Neural crest cell (in vitro differentiated cells): ENCODE measurements at regions not wholly inside any gene's neighbourhood (a gene's known extent, or its start where the extent isn't known, plus 50 kb on each side); places are given as distances from the start of the nearest gene placed in this dataset.

Source experiments
- DNase-seq: peaks from one replicate; pipeline ENCODE4 v3.0.0; 2021; ENCODE audit warnings: low read depth, mixed read lengths, low spot score
- H3K27ac Mint-ChIP-seq: one replicate; pipeline ENCODE4 v1.8.0; 2021; ENCODE audit warnings: mild to moderate bottlenecking, mixed read lengths; ENCODE audit not compliant: unreplicated experiment
- H3K27me3 Mint-ChIP-seq: 2 replicates; pipeline ENCODE4 v1.8.0; 2021; ENCODE audit warnings: low read depth, mild to moderate bottlenecking, mixed read lengths
- H3K36me3 Mint-ChIP-seq: 2 replicates; pipeline ENCODE4 v1.8.0; 2021; ENCODE audit warnings: low read depth, mild to moderate bottlenecking, mixed read lengths
- H3K4me1 Mint-ChIP-seq: 2 replicates; pipeline ENCODE4 v1.8.0; 2021; ENCODE audit warnings: mixed read lengths
- H3K4me3 Mint-ChIP-seq: one replicate; pipeline ENCODE4 v1.8.0; 2021; ENCODE audit warnings: mild to moderate bottlenecking, mixed read lengths
- H3K9me3 Mint-ChIP-seq: 2 replicates; pipeline ENCODE4 v1.8.0; 2021; ENCODE audit warnings: mixed read lengths
- CTCF ChIP-seq: fragments of 200-600 bp; sonication (generic); conservative IDR thresholded peaks from 2 replicates; pipeline ENCODE4 v1.5.0; 2021; ENCODE audit warnings: antibody characterized with exemption, mild to moderate bottlenecking

GRCh38 chr5:66246608-66247007, 102.5 kb downstream of the SREK1 start:
- Mint-ChIP-seq H3K9me3 (no peaks in the 10 kb centered on the region), H3K27ac (no peak overlapping the region), H3K36me3 (no peaks in the 10 kb centered on the region), H3K27me3 (no peaks in the 10 kb centered on the region), H3K4me1 (peaks cover 14% of the 10 kb centered on the region), H3K4me3 (no peak overlapping the region)
- TF ChIP-seq CTCF: no peak
- DNase-seq: no peak

- no peaks in the 10 kb centered on the region for H3K36me3 Mint-ChIP-seq
- no peak overlapping the region for H3K4me3 Mint-ChIP-seq
- H3K9me3 Mint-ChIP-seq: no peaks in the 10 kb centered on the region
- H3K4me1 Mint-ChIP-seq: peaks cover 6% of the 10 kb centered on the region
- no peak for DNase-seq
- TF ChIP-seq CTCF: no peak
- no peak overlapping the region for H3K27ac Mint-ChIP-seq
- H3K27me3 Mint-ChIP-seq: no peaks in the 10 kb centered on the region
Measured at GRCh38 chr5:66247176-66247960, 103.3 kb downstream of the SREK1 start.

GRCh38 chr5:66248874-66249273, 104.8 kb downstream of the SREK1 start:
- no peaks in the 10 kb centered on the region for H3K9me3 Mint-ChIP-seq
- H3K27ac Mint-ChIP-seq: no peak overlapping the region
- no peaks in the 10 kb centered on the region for H3K36me3 Mint-ChIP-seq
- no peak for TF ChIP-seq CTCF
- H3K27me3 Mint-ChIP-seq: no peaks in the 10 kb centered on the region
- no peak overlapping the region for H3K4me3 Mint-ChIP-seq
- H3K4me1 Mint-ChIP-seq: no peaks in the 10 kb centered on the region
- no peak for DNase-seq

GRCh38 chr5:66249920-66250319, 105.8 kb downstream of the SREK1 start:
- DNase-seq: no peak
- no peak overlapping the region for H3K27ac Mint-ChIP-seq
- H3K27me3 Mint-ChIP-seq: no peaks in the 10 kb centered on the region
- no peak overlapping the region for H3K4me3 Mint-ChIP-seq
- no peaks in the 10 kb centered on the region for H3K4me1 Mint-ChIP-seq
- peaks cover under 1% of the 10 kb centered on the region for H3K9me3 Mint-ChIP-seq
- TF ChIP-seq CTCF: no peak
- no peaks in the 10 kb centered on the region for H3K36me3 Mint-ChIP-seq

GRCh38 chr5:66252849-66253248, 108.7 kb downstream of the SREK1 start:
- Mint-ChIP-seq H3K9me3 (peaks cover 4% of the 10 kb centered on the region), H3K4me3 (no peak overlapping the region), H3K27ac (no peak overlapping the region), H3K27me3 (no peaks in the 10 kb centered on the region), H3K36me3 (no peaks in the 10 kb centered on the region), H3K4me1 (no peaks in the 10 kb centered on the region)
- no peak for TF ChIP-seq CTCF
- DNase-seq: no peak
